Femur (tissue), 1 donor: ENCODE measurements at regions not wholly inside any gene's neighbourhood (a gene's known extent, or its start where the extent isn't known, plus 50 kb on each side); places are given as distances from the start of the nearest gene placed in this dataset.
"Not testable (repeated sequence)": the region's sequence is repeated elsewhere in the genome, so short reads cannot be mapped to it uniquely, and the experiment has no call there.

ENCODE experiments used
- DNase-seq: peaks from one replicate; pipeline ENCODE4 v3.0.0-alpha.2; 2017

DNA sequence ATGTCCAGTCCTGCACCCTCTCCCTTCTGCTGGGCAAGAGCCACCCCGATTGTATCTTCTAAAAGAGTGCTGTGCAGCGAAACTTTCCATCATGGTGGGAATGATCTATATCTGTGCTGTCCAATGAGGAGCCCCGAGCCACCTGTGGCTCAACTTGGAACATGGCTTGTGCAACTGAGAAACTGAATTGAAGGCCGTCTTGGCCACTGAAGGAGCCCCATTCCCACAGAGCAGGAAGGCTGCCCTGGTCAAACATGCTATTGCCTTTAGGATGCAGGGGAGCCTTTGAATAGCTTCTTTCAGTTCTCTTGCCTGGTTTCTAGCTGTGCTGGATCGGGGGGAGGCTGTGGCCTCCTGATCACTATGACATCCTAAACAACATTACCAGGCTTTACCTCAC is 427.6 kb downstream of the SETD4 start:
- no peak for DNase-seq

DNA sequence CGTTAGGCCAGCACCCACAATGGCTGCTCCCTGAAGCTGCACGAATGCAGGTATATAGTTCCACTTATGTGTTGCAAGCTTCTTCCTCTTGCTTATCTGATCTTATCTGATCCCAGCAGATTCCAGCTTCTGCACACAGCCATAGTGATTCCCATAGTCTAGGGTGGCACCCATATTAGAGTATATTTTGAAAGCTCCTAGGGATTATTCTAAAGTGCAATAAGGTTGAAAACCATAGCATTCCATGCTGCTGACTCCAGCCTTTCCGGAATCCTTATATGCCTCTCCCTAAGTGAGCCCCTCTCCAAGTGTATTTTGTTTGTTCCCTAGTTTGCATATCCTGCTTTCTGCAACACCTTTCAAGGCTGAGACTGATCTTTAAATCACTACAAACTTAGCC is 432.0 kb downstream of the SETD4 start:
- DNase-seq = no peak

DNA sequence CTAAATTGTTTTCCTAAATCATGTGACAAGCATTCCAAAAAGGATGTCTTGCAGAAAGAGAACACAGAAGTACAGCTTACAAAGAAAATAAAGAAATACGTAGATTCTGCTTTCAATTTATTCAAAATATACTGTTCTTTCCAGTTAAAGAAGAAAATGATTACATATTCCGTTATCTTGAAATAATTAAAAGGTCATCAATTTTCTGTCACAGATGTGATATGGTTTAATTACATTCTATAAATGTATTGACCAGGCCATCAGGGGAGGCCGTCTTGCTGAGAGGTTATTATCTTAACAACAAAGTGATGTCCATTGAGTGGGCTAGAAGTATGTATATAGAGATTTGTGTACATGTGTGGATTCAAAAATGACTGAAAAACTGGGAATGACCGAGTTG is 432.9 kb downstream of the SETD4 start:
- DNase-seq = no peak

DNA sequence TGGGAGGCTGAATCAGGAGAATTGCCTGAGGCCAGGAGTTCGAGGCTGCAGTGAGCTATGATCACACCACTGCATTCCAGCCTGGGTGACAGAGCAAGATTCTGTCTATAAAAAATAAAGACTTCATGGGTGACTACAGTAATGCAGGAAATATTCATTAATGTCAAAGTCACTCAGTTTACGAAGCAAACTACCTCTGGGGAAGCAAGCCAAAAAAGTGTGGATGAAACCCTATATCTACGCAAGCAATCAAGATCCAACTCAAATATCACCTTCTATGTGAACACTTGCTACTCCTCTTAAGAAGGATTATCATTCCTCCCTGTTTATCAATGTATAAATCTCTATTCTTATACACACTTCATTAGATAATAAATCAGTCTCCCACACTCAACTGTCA is 434.8 kb downstream of the SETD4 start:
- no peak for DNase-seq

DNA sequence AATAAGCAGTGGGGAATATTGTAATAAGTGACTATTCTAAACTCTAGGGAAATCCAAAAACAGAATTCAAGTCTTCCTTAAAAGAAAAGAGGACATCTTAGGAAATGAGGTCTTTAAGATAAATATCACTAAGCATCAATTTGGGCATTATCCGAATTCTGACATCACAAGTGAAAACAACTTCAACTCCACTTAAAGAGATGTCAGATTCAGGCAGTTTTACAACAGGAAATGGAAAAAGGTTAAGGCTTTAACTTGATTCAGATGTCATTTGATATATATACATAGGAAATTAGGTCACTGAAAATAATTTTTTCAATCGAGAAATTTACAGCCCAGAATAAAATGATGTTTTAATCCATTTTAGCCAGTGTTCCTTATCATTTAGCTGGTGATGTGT is 435.4 kb downstream of the SETD4 start:
- no peak for DNase-seq

DNA sequence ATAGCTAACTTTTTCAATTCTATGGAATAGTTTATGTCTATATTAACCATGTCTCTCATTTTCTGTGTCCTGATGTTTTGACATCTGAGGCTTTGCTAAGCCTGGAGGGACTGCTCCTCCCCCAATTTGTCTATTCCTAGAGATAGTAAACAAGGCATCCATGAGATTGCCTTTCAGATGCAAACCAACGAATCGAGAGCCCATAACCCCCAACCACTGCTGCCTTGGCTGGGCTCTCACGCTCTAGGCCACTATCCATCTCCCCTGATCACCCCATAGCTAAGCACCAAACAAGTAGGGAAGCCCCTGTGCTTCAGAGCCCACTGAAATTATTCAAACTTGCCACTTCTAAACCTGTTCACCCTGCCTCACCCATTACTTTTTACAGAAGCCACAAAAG is 437.7 kb downstream of the SETD4 start:
- DNase-seq = no peak

DNA sequence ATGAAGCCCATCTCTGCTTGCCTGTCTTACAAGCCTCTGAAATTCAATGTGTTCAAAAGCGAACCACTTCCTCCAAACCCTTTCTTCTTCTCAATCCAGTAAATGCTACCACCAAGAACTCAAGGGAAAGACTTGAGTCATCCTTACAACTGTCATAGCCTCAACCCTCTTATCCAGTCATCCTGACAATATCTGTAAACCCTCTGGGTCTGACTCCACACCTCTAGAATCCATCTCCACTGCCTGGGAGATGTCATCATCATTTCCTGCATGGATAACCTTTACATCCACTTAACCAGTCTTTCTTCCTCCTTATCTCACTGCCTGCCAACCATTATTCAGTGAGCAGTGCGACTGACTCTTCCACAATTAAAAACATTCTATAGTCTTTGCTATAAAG is 441.1 kb downstream of the SETD4 start:
- no peak for DNase-seq

DNA sequence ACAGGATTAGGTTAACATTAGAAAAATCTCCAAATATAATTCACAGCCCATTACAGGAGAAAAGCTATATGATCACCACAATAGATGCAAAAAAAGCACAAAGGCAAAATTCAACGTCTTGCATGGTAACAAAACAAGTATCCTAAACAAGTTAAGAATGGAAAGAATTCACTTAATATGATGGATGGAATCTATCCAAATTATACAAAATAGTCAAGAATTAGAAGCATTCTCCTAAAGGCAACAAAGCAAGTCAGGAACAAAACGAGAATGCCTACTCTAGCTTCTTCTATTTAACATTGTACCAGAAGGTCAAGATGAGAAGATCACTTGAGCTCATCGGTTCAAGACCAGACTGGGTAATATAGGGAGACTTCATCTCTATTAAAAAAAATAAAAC is 442.8 kb downstream of the SETD4 start:
- no peak for DNase-seq

DNA sequence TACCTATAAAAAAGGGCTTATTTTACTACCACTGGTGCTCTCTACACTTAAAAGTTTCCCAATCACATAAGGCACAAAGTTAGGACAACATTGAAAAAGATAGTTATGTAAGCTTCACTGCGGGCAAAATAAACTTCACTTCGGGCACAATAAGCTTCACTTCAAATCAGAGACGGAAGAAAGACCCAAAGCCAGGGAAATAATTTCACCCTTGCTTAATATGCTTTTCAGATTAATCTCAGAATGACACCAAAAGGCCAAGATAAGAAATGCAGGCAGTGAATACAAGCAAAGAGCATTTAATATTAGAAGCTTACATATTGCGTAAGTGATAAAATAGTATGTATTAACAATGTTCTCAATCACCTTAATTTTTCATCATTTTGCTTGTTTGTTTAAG is 444.2 kb downstream of the SETD4 start:
- no peak for DNase-seq

DNA sequence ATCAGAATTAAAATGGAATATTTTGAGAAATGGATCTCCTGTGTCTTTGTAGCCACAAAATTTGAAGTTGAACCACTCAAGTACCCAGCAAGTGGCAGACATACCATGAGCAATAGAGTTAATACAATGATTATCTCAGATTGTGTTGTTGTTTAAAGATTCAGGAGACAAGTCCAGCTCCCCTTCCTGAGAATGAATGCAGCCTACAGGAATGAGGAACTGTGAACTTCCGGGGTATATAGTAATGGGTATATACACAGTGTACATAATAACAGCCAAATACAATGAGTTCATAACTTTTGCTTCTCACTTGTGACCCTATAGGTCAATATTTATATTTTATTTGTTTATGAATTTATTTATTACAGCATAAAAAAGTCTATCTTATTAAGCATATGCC is 445.0 kb downstream of the SETD4 start:
- DNase-seq = no peak

DNA sequence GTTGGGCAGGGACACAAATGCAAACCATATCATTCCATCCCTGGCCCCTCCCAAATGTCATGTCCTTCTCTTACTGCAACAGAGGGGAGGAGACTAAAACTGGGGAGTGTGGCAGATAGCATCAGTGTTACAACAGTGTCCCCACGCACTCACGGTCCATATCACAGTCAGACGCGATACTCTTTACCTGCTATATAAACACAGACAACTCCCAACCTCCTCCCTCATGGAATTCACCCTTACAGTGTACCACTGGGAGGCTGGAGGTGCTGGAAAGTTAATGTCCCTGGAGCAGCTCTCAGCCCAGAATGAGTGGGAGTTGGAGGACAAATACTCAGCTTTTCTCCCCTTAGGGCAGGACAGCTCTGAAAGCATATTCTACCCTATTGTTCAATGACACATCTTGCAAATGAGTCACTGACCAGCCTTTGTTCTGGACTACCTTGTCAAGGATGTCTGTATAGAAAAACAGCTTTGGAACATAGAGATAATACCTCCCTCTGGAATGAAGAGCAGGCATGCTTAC is 445.9 kb downstream of the SETD4 start:
- no peak for DNase-seq

DNA sequence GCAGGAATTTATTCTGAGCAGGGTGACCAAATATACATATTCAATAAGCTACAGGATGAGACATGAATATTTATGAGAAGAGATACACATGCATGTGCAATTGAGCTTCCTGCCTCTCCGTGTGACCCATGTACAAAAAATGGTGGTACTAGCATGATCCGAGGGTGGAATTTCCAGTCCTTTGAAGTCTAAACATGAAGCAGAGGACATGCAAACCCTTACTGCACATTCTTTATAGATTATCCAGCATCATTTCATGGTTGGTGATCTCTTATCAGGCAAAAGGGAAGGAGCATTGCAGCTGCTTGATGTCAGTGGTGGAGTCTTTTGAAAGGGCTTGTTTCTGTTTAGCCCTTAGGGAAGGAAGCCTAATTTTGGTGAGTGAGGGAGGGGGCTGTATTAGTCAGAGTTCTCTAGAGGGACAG is 448.6 kb downstream of the SETD4 start:
- no peak for DNase-seq

DNA sequence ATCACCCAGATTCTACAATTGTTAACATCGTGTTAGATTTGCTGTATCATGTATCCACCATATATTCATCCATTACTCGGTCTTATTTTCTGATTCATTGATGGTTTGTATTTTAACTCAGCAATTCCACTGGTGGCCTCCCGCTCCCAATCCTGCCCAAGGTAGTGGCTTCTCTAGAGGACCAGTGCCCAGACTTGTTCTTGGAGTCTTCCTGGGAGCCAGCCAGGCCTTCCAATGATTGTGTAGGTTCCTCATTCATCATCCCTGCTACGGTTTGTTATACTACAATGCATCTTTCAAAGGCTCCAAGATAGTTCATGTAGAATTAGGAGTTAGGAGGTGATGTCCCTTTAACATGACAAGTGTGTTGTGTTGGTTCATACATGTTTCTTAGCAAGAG is 451.1 kb downstream of the SETD4 start:
- no peak for DNase-seq

DNA sequence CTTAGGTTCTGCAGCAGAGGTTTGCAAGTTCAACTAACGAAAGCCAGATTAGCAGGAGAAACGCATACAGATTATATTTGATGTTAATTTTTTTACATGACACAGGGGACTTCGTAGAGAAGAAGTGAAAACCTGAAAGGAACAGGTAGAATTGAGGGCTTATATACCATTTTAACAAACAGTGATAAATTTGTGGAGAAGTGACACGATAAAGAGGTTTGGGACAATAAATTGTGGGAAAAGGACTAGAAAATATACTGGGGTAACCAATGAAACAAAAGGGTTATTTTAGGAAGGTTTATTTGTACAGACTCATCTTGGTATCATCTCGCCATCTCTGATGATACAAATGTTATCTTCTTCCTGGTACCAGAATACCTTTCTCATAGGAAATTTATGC is 452.9 kb downstream of the SETD4 start:
- DNase-seq = no peak

DNA sequence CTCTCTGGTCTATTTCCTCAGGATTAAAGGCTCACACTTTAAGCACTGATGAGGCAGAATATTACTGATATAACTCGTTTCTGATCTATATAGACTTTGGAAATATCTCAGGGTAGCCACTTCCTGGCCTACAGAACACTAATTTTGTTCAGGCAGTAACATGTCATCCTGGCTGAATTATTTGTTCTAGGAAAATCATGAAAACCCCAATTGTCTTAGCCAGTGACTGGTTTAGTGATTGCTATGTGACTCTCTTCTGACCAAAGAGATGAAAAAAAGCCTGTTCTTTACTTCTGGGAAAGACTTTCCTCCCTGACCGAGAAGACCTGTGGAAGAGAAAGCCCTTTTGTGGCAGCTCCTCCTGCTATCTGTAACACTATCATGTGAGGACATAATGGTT is 453.7 kb downstream of the SETD4 start:
- no peak for DNase-seq

DNA sequence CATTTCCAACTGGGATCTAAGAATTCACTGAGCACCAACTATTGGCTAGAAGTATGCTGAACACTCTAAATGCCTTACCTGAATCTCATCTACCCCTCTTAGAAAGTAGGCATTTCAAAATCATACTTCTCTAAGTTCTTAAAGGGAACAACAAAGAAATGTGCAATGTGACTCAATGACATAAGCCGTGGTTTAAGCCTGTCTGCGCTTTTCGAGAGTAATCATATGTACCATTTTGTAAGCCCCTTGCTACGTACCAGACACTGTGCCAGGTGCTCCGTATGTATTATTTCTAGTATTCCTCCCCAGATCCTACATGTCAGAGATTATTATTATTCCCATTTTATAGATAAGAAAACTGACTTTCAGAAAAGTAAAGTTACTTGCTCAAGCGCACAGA is 454.2 kb downstream of the SETD4 start:
- DNase-seq = no peak

DNA sequence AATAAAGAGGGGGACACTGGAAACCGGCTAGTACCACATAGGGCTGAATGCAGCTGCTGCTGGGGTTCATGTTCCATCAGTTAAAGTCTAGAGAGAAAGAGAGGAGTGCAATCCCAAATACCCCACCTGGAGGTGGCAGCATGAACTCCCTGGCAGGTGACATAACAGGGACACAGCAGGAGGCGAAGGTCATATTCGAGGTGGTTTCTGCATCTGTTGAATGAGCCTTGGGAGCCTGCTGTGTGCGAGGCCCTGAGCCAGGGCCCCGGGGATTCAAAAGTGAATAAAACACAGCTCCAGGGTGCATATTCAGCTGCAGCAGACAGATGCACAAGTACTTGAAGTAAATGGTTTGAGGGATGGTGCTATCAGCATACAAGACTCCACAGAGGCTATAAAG is 456.8 kb downstream of the SETD4 start:
- DNase-seq = no peak

DNA sequence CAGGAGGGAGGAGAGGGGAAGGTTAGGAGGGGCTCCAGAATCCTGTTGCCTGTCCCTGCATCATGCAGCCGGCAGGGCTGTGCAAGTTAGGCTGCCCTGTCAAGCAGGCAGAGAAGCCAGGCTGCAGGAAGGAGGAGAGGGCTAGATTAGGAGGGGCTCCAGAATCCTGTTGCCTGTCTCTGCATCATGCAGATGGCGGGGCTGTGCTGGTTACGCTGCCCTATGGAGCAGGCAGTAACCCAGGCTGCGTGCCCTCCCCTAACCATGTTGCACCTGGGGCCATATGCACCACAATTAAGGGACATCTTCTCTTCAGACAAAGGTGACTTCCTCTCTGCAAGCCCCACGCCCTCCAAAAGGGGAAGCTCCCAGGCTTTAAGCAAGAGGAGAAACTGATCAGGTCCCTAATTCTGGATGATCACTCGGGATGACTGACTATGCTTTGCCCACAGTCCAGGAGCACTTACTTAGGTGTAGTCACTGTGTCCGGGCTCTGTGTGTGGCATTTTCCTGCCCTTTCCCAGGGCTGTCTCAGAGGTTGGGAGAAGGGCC is 457.4 kb downstream of the SETD4 start:
- no peak for DNase-seq

DNA sequence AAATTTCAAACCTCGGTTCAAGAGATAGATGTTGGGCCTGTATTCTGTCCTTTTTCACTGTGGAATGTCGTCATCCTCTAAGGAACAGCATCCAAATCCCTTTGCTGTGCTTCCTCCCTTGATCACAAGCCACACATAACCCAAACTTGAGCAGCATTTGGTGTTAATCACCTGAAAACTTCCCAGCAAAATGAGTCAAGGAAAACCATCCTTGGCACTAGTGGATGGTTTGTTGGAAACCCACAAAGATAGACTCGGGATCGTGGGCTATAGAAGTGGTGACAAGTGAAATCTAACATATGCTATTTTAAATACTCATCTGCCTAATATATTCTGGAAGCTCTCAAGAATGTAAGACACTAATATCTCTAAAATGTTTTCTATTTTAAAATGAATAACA is 459.1 kb downstream of the SETD4 start:
- no peak for DNase-seq

DNA sequence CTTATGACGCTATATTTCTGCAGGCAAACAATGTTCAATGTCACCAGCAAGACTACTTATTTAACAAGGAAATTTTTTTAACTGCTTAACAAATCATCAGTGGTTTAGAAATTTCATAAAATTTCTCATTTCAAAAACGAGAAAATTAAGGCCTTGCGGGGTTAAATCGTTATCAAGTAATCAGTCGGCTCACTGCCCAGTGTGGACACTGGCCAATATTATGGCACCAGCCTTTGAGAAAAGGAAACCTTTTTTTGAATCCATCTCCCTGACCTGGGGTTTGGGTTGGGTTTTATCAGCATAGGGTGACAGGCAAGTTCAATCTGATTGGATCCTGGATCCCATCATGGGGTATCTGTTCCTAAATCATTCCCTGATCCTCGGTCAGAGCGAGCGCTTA is 461.2 kb downstream of the SETD4 start:
- DNase-seq = no peak

DNA sequence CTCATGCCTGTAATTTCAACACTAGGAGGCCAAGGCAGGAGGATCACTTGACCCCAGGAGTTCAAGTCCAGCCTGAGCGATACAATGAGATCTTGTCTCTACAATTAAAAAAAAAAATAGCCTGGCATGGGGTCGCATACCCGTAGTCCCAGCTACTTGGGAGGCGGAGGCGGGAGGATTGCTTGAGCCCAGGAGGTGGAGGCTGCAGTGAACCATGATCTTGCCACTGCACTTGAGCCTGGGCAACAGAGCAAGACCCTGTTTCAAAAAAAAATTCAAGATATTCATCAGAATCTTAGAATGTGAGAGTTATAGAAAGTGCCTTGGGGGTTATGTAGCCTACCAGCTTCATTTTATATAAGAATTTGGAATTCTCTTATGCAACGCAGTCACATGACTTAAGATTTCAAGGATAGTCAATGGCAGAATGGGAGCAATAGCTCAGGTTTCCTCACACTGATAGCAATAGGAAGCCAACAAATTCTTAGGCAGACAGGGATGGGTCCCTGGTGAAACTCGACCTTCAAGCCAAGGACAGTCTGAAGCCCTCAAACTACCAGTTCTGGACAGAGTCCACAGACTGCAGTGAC is 462.5 kb downstream of the SETD4 start:
- DNase-seq = no peak

DNA sequence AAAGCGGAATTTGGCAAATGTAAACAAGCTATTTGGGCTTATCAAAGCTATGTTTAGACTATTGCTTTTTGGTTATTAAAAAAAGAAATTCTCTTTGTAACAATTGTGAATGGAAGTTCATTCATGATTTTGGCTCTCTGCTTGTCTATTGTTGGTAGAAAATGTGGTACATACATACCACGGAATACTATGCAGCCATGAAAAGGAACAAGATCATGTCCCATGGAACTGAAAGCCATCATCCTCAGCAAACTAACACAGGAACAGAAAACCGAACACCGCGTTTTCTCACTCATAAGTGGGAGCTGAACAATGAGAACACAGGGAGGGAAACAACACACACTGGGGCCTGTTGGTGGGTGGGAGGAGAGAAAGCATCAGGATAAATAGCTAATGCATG is 465.4 kb downstream of the SETD4 start:
- no peak for DNase-seq

DNA sequence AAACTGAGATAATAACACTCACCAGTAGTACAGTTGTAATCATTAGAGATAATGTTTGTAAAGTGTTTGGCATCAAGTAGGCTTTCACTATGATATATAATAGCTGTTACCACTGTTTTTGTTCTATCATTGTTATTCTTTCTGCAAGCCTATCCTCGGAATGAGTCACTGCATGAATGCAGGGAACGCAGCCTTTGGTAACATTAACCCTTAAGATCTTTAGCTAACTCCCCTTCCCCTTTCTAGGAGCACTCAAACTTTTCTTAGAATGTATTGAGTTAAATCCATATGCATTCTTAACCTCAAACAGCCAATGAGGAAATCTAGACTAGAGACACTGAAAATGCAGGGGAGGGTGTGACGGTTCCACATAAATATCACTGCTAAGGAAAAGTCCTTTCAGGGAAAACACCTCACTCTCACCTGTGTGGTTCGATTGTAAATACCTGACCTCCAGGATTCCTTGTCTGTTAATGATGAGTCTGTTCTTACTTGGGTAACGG is 467.3 kb downstream of the SETD4 start:
- no peak for DNase-seq

DNA sequence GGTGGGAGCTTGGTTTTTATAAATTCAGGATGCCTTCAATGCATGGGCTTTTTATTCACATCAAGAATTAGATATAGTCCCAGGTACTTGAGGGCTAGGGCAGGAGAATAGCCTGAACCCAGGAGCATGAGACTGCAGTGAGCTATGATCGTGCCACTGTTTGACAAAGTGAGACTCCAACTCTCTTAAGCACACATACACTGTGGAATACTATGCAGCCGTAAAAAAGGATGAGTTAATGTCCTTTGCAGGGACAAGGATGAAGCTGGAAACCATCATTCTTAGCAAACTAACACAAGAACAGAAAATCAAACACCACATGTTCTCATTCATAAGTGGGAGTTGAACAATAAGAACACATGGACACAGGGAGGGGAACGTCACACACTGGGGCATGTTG is 470.0 kb downstream of the SETD4 start:
- DNase-seq = not testable (repeated sequence)

DNA sequence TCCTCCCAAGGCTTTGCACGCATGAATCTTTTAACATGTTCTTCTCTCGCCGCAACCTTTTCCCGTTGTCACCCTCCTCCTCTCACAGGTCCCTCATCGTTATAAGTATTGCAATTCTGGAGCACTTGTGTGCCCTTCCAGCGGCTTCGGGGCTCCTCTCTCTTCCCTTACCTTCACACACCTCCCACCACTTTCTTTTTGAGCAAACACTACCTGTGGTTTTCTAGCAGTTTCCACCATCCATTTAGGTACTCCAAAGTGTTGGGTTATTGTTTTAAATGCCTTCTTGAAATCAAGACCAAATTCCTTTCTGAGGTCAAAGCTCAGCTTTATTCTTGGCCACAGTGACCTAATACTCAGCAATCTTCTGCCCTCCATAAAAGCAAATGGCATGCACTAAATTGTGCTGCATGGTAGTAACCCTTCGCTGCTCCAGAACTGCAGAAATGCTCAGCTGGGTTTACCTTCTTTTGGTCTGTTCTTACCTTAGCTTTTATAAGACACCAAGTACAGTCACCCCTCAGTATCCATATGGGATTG is 472.4 kb downstream of the SETD4 start:
- no peak for DNase-seq
